ENCODE measurements at regions not wholly inside any gene's neighbourhood (a gene's known extent, or its start where the extent isn't known, plus 50 kb on each side); places are given as distances from the start of the nearest gene placed in this dataset.

GRCh38 chr6:91691449-91691848 is 1104.6 kb upstream of the MAP3K7 start:
- TF ChIP-seq, protein P1, sequence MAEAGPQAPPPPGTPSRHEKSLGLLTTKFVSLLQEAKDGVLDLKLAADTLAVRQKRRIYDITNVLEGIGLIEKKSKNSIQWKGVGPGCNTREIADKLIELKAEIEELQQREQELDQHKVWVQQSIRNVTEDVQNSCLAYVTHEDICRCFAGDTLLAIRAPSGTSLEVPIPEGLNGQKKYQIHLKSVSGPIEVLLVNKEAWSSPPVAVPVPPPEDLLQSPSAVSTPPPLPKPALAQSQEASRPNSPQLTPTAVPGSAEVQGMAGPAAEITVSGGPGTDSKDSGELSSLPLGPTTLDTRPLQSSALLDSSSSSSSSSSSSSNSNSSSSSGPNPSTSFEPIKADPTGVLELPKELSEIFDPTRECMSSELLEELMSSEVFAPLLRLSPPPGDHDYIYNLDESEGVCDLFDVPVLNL (IDR thresholded peaks at IDR 0.05; ENCODE audit: low read depth, low read length): no peak
- no peak for TF ChIP-seq MYB (IDR thresholded peaks at IDR 0.05; ENCODE audit: borderline replicate concordance, low read depth, low read length)
- TF ChIP-seq IRF5 (IDR thresholded peaks at IDR 0.05; ENCODE audit: borderline replicate concordance): no peak
- TF ChIP-seq SPI1 (IDR thresholded peaks at IDR 0.05; ENCODE audit: borderline replicate concordance, insufficient read depth, low read depth, low read length): no peak
- no peak for TF ChIP-seq KAT2A (conservative IDR thresholded peaks at IDR 0.05; ENCODE audit: control insufficient read depth, low read depth, low read length)
- no peak for TF ChIP-seq RAD51 (IDR thresholded peaks at IDR 0.05)
- TF ChIP-seq IKZF1 (conservative IDR thresholded peaks at IDR 0.05): no peak
- TF ChIP-seq CREB1 (IDR thresholded peaks at IDR 0.05; ENCODE audit: low read depth): no peak
- TF ChIP-seq, protein P2, sequence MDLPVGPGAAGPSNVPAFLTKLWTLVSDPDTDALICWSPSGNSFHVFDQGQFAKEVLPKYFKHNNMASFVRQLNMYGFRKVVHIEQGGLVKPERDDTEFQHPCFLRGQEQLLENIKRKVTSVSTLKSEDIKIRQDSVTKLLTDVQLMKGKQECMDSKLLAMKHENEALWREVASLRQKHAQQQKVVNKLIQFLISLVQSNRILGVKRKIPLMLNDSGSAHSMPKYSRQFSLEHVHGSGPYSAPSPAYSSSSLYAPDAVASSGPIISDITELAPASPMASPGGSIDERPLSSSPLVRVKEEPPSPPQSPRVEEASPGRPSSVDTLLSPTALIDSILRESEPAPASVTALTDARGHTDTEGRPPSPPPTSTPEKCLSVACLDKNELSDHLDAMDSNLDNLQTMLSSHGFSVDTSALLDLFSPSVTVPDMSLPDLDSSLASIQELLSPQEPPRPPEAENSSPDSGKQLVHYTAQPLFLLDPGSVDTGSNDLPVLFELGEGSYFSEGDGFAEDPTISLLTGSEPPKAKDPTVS (IDR thresholded peaks at IDR 0.05; ENCODE audit: low read depth, low read length): no peak
- no peak for TF ChIP-seq CUX1 (IDR thresholded peaks at IDR 0.05; ENCODE audit: insufficient replicate concordance, low read depth, low read length)
- TF ChIP-seq RFX5 (IDR thresholded peaks at IDR 0.05; ENCODE audit: low read depth, low read length): no peak
- no peak for TF ChIP-seq RB1 (IDR thresholded peaks at IDR 0.05; ENCODE audit: borderline replicate concordance)
- TF ChIP-seq NFYA (IDR thresholded peaks at IDR 0.05; ENCODE audit: borderline replicate concordance, low read depth, low read length): no peak
- TF ChIP-seq SREBF1 (IDR thresholded peaks at IDR 0.05; ENCODE audit: low read length): no peak
- no peak for TF ChIP-seq SRF (IDR thresholded peaks at IDR 0.05; ENCODE audit: low read depth in 2 of 2, low read length in 2 of 2)
- TF ChIP-seq ETV6 (conservative IDR thresholded peaks at IDR 0.05 in 1 of 2, IDR thresholded peaks at IDR 0.05 in 1 of 2; ENCODE audit: borderline replicate concordance in 1 of 2, low read depth in 1 of 2): no peak
- intact Hi-C loops (cut with micrococcal nuclease; ENCODE audit: unreplicated experiment): no loop called here
- DNase-seq (ENCODE audit: low read depth, low spot score): no peak
- Histone ChIP-seq H2AFZ (ENCODE audit: control insufficient read depth, low read depth, low read length) (no peak overlapping the region), H3K27me3 (replicated peaks in 1 of 2; ENCODE audit: control insufficient read depth in 2 of 2, insufficient read depth in 2 of 2, low read length in 1 of 2) (no peaks in the 10 kb centered on the region), H3K9ac (ENCODE audit: control insufficient read depth, insufficient read depth, low read length) (no peak overlapping the region), H3K79me2 (ENCODE audit: control insufficient read depth, insufficient read depth, low read length) (no peaks in the 10 kb centered on the region), H3K4me3 (no peak overlapping the region), H3K4me2 (ENCODE audit: control insufficient read depth, insufficient read depth) (no peak overlapping the region), H3K36me3 (ENCODE audit: control insufficient read depth in 2 of 2, insufficient read depth in 2 of 2, low read length in 1 of 2) (no peaks in the 10 kb centered on the region), H3K9me3 (replicated peaks; ENCODE audit: control insufficient read depth, insufficient read depth, low read length) (no peaks in the 10 kb centered on the region), H4K20me1 (ENCODE audit: control insufficient read depth, insufficient read depth) (no peaks in the 10 kb centered on the region), H3K4me1 (ENCODE audit: control insufficient read depth, insufficient read depth, low read length) (no peaks in the 10 kb centered on the region), H3K27ac (ENCODE audit: control insufficient read depth, insufficient read depth) (no peak overlapping the region)
- WGBS (ENCODE audit: insufficient coverage, insufficient replicate concordance, low lambda C conversion rate, missing lambda C conversion rate): 32% methylated on average over 6 of the region's 6 CpGs
- ChIA-PET RAD21 (ENCODE audit: unreplicated experiment) (no interaction called here), CTCF (no interaction called here), SMC1A (ENCODE audit: uncharacterized antibody, unreplicated experiment) (no interaction called here), POLR2A (no interaction called here)
- no TSS peak for BruUV-seq (replicated peaks)
- in situ Hi-C loops (cut with MboI): no loop called here
- FAIRE-seq: no peak
- no peak for ATAC-seq

Data from GM12878 (cell line).